K562 (cell line): ENCODE measurements at regions not wholly inside any gene's neighbourhood (a gene's known extent, or its start where the extent isn't known, plus 50 kb on each side); places are given as distances from the start of the nearest gene placed in this dataset.
A peak's percentile ranks its signal among the peaks of the same experiment; 100 is the strongest.

Source experiments
- ATAC-seq: fragments of 200-7000 bp; cut with Tn5 transposase; 3 replicates; pipeline ENCODE4 v1.9.1; 2020; ENCODE audit warnings: moderate library complexity
- BruUV-seq: library from RNA; stranded (reverse); fragments of 400-500 nt; replicated peaks from 2 replicates; lab custom pipeline; 2021; lab: Mats Ljungman, UMichigan
- CTCF ChIA-PET: fragments of 300-600 bp; formaldehyde crosslinking; extraction: SDS; loops from one replicate; lab custom pipeline; 2021; ENCODE audit warnings: low intra/inter-chr PET ratio; lab: Yijun Ruan, JAX
- POLR2A ChIA-PET: fragments of 300-600, 350-650 bp; sonication (Branson Sonifier 250); formaldehyde crosslinking; extraction: SDS; loops from one replicate; lab custom pipeline; 2021; ENCODE audit warnings: antibody characterized with exemption, inconsistent platforms; lab: Yijun Ruan, JAX
- DNase-seq, 4 experiments: peaks; one replicate each; pipeline versions ENCODE4 v3.0.0 to v3.0.0-alpha.2; 2011 to 2018; ENCODE audit warnings: low spot score in 3 of 4, mixed read lengths in 3 of 4; ENCODE audit errors: extremely low read depth in 1 of 4
- FAIRE-seq: peaks from 2 replicates; lab custom pipeline; 2011; peaks lifted over from hg19 to GRCh38; lab: Jason Lieb, UNC
- H2AFZ ChIP-seq: 2 replicates; pipeline ENCODE4 v1.6.0; 2011; ENCODE audit warnings: low read depth, low read length, control low read depth, inconsistent platforms
- H3K27ac ChIP-seq: fragments of 200-600 bp; 3 replicates; pipeline ENCODE4 v1.8.0; 2011; ENCODE audit warnings: low read depth, mild to moderate bottlenecking, control low read depth, inconsistent platforms, low read length, moderate library complexity, mixed read lengths; ENCODE audit errors: extremely low read depth
- H3K27me3 ChIP-seq, 2 experiments: fragments of 300-600 bp in 1 of 2; 2 replicates in 1 of 2; 3 replicates in 1 of 2; pipeline versions ENCODE4 v1.6.0 to v1.8.0; 2011; ENCODE audit warnings: inconsistent platforms in 2 of 2, low read length in 2 of 2, mild to moderate bottlenecking in 1 of 2, mixed read lengths in 1 of 2, moderate library complexity in 1 of 2; ENCODE audit not compliant: control insufficient read depth in 2 of 2, insufficient read depth in 2 of 2
- H3K36me3 ChIP-seq: fragments of 300-600 bp; 3 replicates; pipeline ENCODE4 v1.8.0; 2011; ENCODE audit warnings: mild to moderate bottlenecking, low read length, inconsistent platforms; ENCODE audit not compliant: control insufficient read depth, insufficient read depth
- H3K4me1 ChIP-seq, 2 experiments: fragments of 200-600 bp in 1 of 2; replicated peaks in 1 of 2; 2 replicates in 1 of 2; 3 replicates in 1 of 2; pipeline versions ENCODE4 v1.5.1 to v1.8.0; 2011; ENCODE audit warnings: inconsistent platforms in 2 of 2, low read length in 2 of 2, mild to moderate bottlenecking in 1 of 2, mixed read lengths in 1 of 2, moderate library complexity in 1 of 2; ENCODE audit not compliant: control insufficient read depth in 2 of 2, insufficient read depth in 2 of 2
- H3K4me2 ChIP-seq: 2 replicates; pipeline ENCODE4 v1.6.1; 2011; ENCODE audit warnings: low read length, control low read depth, inconsistent platforms, mixed read lengths; ENCODE audit not compliant: insufficient read depth
- H3K4me3 ChIP-seq: fragments of 200-600 bp; sonication (generic), shearing (Covaris generic); 2 replicates; pipeline ENCODE4 v1.5.1; 2016; ENCODE audit warnings: control low read depth, inconsistent platforms
- H3K79me2 ChIP-seq: fragments of 200-600 bp; 3 replicates; pipeline ENCODE4 v1.8.0; 2011; ENCODE audit warnings: low read length, inconsistent platforms; ENCODE audit not compliant: control insufficient read depth, insufficient read depth
- H3K9ac ChIP-seq, 2 experiments: 2 replicates each; pipeline versions ENCODE4 v1.6.0 to v1.6.1; 2011; ENCODE audit warnings: low read depth in 2 of 2, low read length in 2 of 2, control low read depth in 1 of 2, inconsistent platforms in 1 of 2, mild to moderate bottlenecking in 1 of 2, mixed read lengths in 1 of 2; ENCODE audit not compliant: insufficient read depth in 1 of 2
- H3K9me1 ChIP-seq: one replicate; pipeline ENCODE4 v1.6.0; 2011; ENCODE audit warnings: inconsistent platforms, mild to moderate bottlenecking, low read length, moderate library complexity; ENCODE audit not compliant: control insufficient read depth, insufficient read depth
- H3K9me3 ChIP-seq: replicated peaks from 2 replicates; pipeline ENCODE4 v1.5.1; 2011; ENCODE audit warnings: low read depth, low read length, inconsistent platforms; ENCODE audit not compliant: control insufficient read depth, insufficient read depth
- H4K20me1 ChIP-seq: replicated peaks from 2 replicates; pipeline ENCODE4 v1.6.1; 2011; ENCODE audit warnings: low read length, inconsistent platforms, mixed read lengths; ENCODE audit not compliant: control insufficient read depth, insufficient read depth
- POLR2B ChIP-seq: fragments of 450-650 bp; IDR thresholded peaks from 2 replicates; pipeline ENCODE4 v1.6.1; 2018; ENCODE audit warnings: low read depth; ENCODE audit not compliant: partially characterized antibody
- WGBS: fragments of 100-300 bp; shearing (Covaris generic); methylation state at CpG from one replicate; pipeline ENCODE4 v1.1.6; 2016; ENCODE audit warnings: low coverage, mixed read lengths; ENCODE audit not compliant: insufficient coverage; ENCODE audit errors: missing lambda C conversion rate; 5-methylcytosine and 5-hydroxymethylcytosine counted together
- in situ Hi-C: fragments of 300-500 bp; cut with MboI; formaldehyde crosslinking; loops from 4 replicates; pipeline ENCODE4 v1.15.0; 2018; ENCODE audit warnings: inconsistent platforms, mixed read lengths
- intact Hi-C: fragments of 100-400 bp; cut with micrococcal nuclease; formaldehyde crosslinking; loops from 2 replicates; pipeline ENCODE4 v1.14.2; 2022
- TF ChIP-seq, protein P1 (sequence below), 2 experiments: IDR thresholded peaks; 2 replicates each; pipeline ENCODE4 v1.6.1; 2011; ENCODE audit warnings: borderline replicate concordance in 1 of 2, control low read depth in 1 of 2, low read depth in 1 of 2, low read length in 1 of 2, mild to moderate bottlenecking in 1 of 2, mixed read lengths in 1 of 2, moderate library complexity in 1 of 2; ENCODE audit not compliant: insufficient read depth in 1 of 2, insufficient read length in 1 of 2, poor library complexity in 1 of 2, severe bottlenecking in 1 of 2; ENCODE audit errors: extremely low read depth in 1 of 2

DNA sequence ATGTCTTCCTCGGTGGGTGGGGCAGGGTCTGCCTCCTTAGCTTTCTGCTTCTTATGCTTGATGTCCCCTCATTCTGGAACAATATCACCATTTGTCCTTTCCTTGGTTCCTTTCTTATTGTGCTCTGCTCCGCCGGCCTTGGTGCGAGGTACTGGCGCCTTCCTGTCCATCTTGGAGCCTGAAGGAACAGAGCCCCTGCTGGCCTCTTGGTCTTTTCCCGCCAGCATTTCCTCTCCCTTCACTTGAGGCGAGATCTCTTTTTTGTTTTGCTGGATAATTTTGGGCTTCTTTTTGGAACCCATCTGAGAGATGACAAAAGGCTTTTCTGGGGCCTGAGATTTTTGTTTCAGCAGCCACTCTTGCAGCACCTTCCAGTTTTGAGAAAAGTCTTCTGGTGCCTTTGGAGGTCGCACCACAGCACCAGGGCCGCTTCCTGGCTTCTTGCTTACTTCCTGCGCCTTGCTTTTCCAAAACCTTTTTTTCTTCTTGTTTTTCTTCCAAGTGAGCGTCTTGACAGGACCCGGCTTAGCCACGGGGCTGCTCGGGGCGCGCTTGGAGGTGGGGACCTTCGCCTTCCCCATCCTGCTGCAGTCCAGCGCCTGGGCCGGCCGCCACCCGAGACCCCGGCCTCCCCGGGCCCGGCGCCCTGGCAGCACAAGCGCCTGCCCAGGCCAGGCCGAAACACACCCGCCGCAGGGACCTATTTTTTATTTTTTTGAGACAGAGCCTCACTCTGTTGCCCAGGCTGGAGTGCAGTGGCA lies 127.1 kb downstream of the KLF13 start:
- no peaks in the 10 kb centered on the region for H3K9me1 ChIP-seq
- DNase-seq (no peak), FAIRE-seq (no peak), ATAC-seq (peak; percentile 38; the same call in 2 of the 3 replicates)
- no TSS peak for BruUV-seq
- intact Hi-C loops, result no loop called here
- peaks cover 4 to 16% of the 10 kb centered on the region in 2 experiments for H3K27me3 ChIP-seq
- H2AFZ ChIP-seq, result peak overlapping the region; percentile 20; the same call in 1 of the 2 replicates
- no peaks in the 10 kb centered on the region for H3K79me2 ChIP-seq
- no peaks in the 10 kb centered on the region for H3K36me3 ChIP-seq
- POLR2A ChIA-PET, result interaction anchor here (0.6 to 1.0 kb wide), 2 partner anchors 15 to 18 kb away, joined by 3 read pairs; no protein-coding TSS in a partner anchor
- in situ Hi-C loops, result no loop called here
- H3K4me1 ChIP-seq, result peaks cover 0 to under 1% of the 10 kb centered on the region in 2 experiments; a peak in 3 of 5 replicates
- CTCF ChIA-PET, result no interaction called here
- no peak overlapping the region for H3K9ac ChIP-seq
- TF ChIP-seq, protein P1, sequence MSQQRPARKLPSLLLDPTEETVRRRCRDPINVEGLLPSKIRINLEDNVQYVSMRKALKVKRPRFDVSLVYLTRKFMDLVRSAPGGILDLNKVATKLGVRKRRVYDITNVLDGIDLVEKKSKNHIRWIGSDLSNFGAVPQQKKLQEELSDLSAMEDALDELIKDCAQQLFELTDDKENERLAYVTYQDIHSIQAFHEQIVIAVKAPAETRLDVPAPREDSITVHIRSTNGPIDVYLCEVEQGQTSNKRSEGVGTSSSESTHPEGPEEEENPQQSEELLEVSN (IDR thresholded peaks at IDR 0.05; ENCODE audit: borderline replicate concordance in 1 of 2, extremely low read depth in 1 of 2, insufficient read depth in 1 of 2, insufficient read length in 1 of 2, low read depth in 1 of 2, low read length in 1 of 2, poor library complexity in 1 of 2, severe bottlenecking in 1 of 2), result peak in 1 of 2 experiments; percentile 55
- no peak for TF ChIP-seq POLR2B
- H3K4me2 ChIP-seq, result no peak overlapping the region; the same call in 1 of the 2 replicates
- H3K9me3 ChIP-seq, result no peaks in the 10 kb centered on the region
- 6% methylated on average over 29 of the region's 29 CpGs for WGBS
- no peak overlapping the region for H3K4me3 ChIP-seq
- H3K27ac ChIP-seq, result no peak overlapping the region
- no peaks in the 10 kb centered on the region for H4K20me1 ChIP-seq
